GM13977 (cell line): ENCODE measurements at regions not wholly inside any gene's neighbourhood (a gene's known extent, or its start where the extent isn't known, plus 50 kb on each side); places are given as distances from the start of the nearest gene placed in this dataset.

Experiments used
- DNase-seq: peaks from one replicate; pipeline ENCODE4 v3.0.0; 2012; ENCODE audit warnings: low spot score
- in situ Hi-C: fragments of 300-500 bp; cut with MboI; formaldehyde crosslinking; loops from one replicate; pipeline ENCODE4 v1.12.0; 2022; ENCODE audit warnings: low sequenced_read_pairs, low pct_unique_long_range_greater_than_20kb, mixed read lengths, inconsistent platforms; ENCODE audit not compliant: unreplicated experiment
- TF ChIP-seq, protein P1 (sequence below): IDR thresholded peaks from 2 replicates; pipeline ENCODE4 v1.5.1; 2012; ENCODE audit warnings: mild to moderate bottlenecking, control low read depth; ENCODE audit not compliant: insufficient read depth; ENCODE audit errors: extremely low read depth, missing control alignments

DNA sequence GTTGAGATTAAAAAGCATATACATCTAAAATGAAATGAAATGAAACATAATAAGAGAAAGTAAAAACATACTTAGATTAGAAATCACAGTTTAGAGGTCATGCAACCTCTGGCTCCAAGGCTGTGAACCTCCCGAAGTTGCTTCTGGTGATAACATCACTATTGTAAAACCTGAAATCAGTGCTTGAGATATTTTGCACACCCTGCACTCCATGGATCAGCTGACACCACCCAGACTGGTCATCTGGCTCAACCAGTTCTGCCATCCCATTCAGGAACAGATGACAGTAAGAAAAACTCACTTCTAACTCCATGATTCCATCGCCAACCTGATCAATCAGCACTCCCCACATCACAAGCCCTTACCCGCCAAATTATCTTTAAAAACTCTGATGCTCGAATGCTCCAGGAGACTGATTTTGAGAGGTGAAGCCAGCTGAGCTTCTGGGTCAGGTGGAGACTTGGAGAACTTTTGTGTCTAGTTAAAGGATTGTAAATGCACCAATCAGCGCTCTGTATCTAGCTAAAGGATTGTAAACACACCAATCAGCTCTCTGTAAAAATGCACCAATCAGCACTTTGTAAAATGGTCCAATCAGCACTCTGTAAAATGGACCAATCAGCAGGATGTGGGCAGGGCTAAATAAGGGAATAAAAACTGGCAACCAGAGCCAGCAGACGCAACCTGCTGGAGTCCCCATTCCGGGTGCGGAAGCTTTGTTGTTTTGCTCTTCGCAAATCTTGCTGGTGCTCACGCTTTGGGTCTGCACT is 162.6 kb upstream of the MAGI2 start:
- in situ Hi-C loops: no loop called here
- no peak for DNase-seq
- TF ChIP-seq, protein P1, sequence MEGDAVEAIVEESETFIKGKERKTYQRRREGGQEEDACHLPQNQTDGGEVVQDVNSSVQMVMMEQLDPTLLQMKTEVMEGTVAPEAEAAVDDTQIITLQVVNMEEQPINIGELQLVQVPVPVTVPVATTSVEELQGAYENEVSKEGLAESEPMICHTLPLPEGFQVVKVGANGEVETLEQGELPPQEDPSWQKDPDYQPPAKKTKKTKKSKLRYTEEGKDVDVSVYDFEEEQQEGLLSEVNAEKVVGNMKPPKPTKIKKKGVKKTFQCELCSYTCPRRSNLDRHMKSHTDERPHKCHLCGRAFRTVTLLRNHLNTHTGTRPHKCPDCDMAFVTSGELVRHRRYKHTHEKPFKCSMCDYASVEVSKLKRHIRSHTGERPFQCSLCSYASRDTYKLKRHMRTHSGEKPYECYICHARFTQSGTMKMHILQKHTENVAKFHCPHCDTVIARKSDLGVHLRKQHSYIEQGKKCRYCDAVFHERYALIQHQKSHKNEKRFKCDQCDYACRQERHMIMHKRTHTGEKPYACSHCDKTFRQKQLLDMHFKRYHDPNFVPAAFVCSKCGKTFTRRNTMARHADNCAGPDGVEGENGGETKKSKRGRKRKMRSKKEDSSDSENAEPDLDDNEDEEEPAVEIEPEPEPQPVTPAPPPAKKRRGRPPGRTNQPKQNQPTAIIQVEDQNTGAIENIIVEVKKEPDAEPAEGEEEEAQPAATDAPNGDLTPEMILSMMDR: no peak

DNA sequence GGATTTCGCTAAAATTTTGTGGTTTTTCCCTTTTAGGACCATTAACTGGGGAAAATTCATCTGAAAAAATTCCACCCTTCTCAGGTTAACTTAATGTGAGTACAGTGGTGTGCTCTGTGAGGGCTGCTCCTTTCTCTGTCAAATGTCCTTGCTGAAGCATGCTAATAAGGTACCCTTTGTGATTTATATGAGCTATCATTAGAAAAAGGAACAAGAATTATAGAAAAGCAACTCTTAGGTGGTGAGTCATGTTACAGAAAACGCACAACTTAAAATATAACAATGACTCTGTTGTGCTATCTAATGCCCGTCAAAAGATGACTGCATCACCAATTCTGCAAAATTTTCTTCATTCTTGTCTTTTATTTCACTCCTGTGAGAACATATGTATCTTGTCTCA is 162.0 kb upstream of the MAGI2 start:
- no peak for DNase-seq
- in situ Hi-C loops: no loop called here
- TF ChIP-seq, protein P1: no peak

DNA sequence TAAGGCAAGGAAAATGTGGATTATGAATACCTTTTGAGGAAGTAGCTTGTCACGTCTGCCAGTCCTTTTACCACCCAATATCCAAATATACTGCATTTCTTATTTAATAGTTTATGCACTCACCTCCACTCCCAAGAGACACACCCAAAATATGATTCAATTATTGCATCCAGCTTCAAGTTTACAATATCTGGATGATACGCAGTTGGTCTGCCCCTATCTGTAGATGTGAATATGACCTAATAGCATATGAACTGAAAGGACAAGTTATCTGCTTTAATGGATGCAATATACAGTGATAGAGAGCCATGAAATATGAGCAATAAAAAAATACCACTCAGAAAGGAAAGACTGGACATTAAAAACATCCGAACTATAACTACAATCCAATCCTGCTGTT is 159.4 kb upstream of the MAGI2 start:
- no peak for DNase-seq
- in situ Hi-C loops: no loop called here
- TF ChIP-seq, protein P1: no peak

DNA sequence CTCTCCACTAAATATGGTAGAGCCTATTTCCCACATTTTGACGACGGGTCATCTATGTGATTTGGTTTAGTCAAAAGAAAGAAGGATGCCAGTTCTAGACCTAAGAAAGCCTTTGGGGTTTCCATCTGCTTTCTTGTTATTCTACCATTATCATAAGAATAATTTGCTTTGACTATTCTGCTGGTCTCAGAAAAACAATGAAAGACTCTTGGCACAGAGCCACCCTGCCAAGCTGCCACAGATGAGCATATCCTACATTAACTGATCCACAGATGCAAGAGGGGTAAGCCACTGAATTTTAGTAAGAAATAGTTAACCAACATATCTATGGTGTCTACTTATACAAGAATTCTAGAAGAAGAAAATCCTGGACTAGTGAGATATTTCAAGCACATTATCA is 158.6 kb upstream of the MAGI2 start:
- TF ChIP-seq, protein P1: no peak
- in situ Hi-C loops: no loop called here
- no peak for DNase-seq

DNA sequence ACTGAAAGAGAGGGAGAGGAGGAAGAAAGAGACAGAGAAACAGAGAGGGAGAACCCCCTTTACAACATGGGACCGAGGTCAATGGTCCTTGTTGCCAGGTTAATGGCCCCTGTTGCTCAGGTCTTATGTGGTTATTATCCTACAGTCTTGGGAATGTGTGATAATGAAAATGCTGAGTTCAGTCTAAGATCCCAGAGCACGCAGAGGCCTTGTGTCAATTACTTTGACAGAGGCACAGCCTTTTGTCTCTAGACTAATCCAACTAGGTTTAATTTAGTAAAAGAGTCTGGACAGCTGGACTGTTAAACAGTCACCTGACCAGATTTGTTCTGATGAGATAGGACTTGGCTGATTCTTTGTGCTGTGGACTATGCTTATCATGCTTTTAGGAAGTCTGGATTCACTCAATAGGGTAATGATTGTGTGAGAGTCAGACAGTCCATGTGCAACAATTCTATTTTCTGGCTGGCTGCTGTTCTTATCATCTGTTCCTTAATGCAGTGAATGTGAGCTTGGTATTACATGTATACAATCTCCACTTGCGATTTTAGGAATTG is 157.4 kb upstream of the MAGI2 start:
- no peak for DNase-seq
- TF ChIP-seq, protein P1: no peak
- in situ Hi-C loops: no loop called here

DNA sequence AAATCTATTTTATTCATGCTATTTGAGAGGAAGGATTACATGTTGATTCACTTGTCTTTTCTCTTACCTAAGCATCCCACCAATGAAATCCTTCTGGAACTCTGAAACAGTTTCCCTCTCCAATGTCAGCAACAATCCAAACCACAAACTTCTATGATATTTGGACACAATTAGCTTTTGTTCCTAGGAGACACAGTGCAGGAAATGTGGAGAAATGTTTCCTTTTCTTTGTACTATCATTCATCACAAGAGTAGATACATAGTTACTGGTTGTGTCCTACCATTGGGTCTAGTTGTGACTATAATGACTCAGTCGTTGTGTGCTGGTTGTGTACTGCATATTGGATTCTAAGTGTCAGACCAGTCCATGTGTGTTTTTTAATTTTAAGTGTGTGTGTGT is 156.8 kb upstream of the MAGI2 start:
- DNase-seq: no peak
- TF ChIP-seq, protein P1: no peak
- in situ Hi-C loops: no loop called here
